Cardiac fibroblast (primary cell): ENCODE measurements at regions not wholly inside any gene's neighbourhood (a gene's known extent, or its start where the extent isn't known, plus 50 kb on each side); places are given as distances from the start of the nearest gene placed in this dataset.

Source experiments
- DNase-seq, 2 donors: peaks; one replicate each; pipeline versions ENCODE4 v3.0.0 to v3.0.0-alpha.2; 2010; ENCODE audit warnings: low read depth in 2 of 2
- H3K4me3 ChIP-seq, 2 donors: replicated peaks in 1 of 2; 1 replicate in 1 of 2; 2 replicates in 1 of 2; pipeline ENCODE4 v1.5.1; 2011; ENCODE audit warnings: low read depth in 2 of 2, low read length in 2 of 2, mild to moderate bottlenecking in 2 of 2, moderate library complexity in 1 of 2
- TF ChIP-seq, protein P1 (sequence below): IDR thresholded peaks from one replicate; pipeline ENCODE4 v1.5.1; 2011; ENCODE audit warnings: low read depth, mild to moderate bottlenecking, low read length, inconsistent platforms

DNA sequence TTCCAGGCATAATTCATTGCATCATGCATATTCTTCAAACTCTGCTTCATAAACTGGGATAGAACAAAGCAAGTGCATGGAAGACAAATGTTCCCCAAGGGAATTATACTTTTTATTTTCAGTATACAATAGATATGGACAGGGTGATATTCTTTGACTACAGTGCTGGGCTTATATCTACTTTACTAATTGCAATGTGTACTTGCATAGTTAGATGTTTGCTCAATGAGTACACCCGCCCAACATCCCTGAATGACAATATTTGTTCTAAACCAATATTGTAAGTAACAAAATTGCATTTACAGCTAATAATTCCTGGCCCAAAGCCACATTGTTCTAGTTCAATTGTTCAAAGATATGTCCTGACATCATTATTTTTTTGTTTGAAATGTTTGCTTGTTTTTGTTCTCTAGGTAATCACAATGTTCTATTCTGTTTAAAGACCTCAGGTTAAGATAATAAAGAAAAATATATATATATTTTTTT, 171.4 kb downstream of the PTN start:
- TF ChIP-seq, protein P1, sequence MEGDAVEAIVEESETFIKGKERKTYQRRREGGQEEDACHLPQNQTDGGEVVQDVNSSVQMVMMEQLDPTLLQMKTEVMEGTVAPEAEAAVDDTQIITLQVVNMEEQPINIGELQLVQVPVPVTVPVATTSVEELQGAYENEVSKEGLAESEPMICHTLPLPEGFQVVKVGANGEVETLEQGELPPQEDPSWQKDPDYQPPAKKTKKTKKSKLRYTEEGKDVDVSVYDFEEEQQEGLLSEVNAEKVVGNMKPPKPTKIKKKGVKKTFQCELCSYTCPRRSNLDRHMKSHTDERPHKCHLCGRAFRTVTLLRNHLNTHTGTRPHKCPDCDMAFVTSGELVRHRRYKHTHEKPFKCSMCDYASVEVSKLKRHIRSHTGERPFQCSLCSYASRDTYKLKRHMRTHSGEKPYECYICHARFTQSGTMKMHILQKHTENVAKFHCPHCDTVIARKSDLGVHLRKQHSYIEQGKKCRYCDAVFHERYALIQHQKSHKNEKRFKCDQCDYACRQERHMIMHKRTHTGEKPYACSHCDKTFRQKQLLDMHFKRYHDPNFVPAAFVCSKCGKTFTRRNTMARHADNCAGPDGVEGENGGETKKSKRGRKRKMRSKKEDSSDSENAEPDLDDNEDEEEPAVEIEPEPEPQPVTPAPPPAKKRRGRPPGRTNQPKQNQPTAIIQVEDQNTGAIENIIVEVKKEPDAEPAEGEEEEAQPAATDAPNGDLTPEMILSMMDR = no peak
- no peak overlapping the region for H3K4me3 ChIP-seq
- DNase-seq = peak in 1 of 2 donors; percentile 5

DNA sequence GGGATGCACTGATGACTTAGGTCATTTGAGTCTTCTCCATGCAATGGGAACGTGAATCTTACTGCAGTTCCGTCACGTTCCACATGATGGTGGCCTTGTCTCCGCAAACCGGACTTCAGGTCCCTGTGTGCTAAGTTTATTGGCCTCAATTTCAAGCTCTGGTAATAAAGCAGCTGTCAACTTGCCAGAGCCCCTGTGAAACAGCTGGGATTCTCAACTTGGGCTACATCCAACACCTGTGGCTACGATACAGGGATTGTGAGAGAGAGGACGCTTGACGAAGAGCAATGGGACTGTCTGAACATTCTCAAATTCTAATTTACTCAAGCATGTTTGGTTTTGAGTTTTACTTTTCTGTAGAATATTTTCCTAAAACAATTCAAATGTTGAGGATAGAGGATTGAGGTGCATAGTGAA, 174.2 kb downstream of the PTN start:
- DNase-seq = peak; percentile 83 to 84
- TF ChIP-seq, protein P1 = peak; percentile 70
- H3K4me3 ChIP-seq = no peak overlapping the region

DNA sequence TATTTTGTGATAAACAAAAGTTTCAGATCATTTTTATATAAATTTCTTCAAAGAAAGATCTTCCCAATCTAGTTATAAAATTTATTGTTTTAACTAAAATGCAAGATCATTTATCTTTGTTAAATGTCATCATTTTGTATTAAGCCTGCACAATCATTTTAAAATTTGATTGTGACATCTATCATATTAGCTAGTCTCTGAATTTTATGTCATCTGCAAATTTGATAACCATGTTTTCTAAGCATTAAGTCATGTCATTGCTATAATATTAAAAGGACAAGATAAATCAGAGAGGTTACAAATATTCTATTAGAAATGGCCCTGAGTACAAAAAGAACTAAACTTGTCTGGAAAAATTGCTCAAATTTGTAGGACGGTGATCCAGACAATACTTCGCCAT, 175.9 kb downstream of the PTN start:
- TF ChIP-seq, protein P1 = no peak
- no peak overlapping the region for H3K4me3 ChIP-seq
- DNase-seq = no peak

DNA sequence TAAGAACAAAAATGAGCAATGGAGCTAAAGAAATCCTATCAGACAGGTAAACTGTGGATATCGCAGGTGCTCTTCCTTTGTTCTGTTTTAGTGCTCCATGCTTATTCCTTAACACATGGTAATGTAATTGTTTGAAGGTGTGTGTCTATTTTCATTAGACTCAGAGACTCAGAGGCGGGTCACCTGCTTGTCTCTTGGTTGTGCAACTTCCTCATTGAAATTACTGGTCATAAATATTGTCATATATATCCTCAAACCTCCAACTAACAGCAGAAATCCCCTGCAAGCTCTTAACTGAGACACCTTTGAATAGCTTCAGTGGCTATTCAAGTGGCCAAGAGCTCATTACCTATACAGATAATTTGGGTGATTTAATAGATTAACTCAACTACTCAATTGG, 177.2 kb downstream of the PTN start:
- H3K4me3 ChIP-seq = no peak overlapping the region
- DNase-seq = no peak
- TF ChIP-seq, protein P1 = no peak

DNA sequence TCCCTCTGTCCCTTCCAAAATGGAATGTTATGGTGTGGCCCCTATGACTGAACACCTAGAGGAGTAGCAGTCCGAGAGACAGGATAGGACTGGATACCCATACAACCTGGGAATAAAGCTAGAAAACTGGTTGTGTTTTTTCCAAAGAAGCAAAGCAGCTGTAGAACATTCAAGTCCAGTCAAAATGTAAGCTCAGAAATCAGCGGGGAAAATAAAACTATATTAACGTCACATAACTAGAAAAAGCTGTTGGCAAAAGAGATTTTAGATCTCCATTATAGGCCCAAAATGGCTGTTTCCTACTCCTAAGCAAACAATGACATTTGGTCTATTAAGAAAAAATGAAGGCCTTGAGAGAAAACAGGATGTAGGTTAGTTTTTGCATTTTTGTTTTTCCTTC, 177.7 kb downstream of the PTN start:
- no peak for DNase-seq
- H3K4me3 ChIP-seq = no peak overlapping the region
- TF ChIP-seq, protein P1 = no peak

DNA sequence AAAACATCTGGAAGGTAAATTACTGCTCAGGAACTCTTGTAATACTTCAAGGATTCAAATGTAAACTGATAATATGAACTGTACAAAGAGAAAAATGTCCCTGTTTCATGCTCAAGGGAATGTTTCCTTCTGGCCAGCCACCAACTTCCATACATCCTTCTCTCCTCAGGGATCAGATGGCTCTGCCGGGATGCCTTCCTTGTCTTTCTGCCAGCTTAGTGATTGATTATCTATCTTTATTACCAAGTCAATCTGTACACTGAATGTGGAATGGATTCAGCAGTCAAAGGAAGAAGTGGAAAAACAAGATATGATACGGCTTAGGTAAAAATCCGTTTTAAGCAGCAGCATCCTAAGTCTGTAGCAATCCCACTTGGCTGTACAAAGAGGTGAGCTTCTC, 178.3 kb downstream of the PTN start:
- no peak for DNase-seq
- TF ChIP-seq, protein P1 = no peak
- H3K4me3 ChIP-seq = no peak overlapping the region

DNA sequence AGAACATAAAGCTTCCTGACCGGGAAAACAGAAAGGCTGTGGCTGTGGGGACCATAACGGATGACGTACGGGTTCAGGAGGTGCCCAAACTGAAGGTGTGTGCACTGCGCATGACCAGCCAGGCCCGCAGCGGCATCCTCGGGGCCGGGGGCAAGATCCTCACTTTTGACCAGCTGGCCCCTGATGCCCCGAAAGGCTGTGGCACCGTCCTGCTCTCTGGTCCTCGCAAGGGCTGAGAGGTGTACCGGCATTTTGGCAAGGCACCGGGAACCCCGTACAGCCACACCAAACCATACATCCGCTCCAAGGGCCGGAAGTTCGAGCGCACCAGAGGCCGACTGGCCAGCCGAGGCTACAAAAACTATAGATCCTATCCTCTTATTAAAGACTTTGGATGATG, 179.3 kb downstream of the PTN start:
- TF ChIP-seq, protein P1 = no peak
- no peak for DNase-seq
- no peak overlapping the region for H3K4me3 ChIP-seq
